Endothelial cell of umbilical vein (primary cell): ENCODE measurements at regions not wholly inside any gene's neighbourhood (a gene's known extent, or its start where the extent isn't known, plus 50 kb on each side); places are given as distances from the start of the nearest gene placed in this dataset.

Experiments
- BruUV-seq: library from RNA; stranded (reverse); fragments of 400-500 nt; replicated peaks from 2 replicates; lab custom pipeline; 2021; lab: Mats Ljungman, UMichigan
- CTCF ChIA-PET: fragments of 300-600, 350-600 bp; sonication (Branson Sonifier 250); formaldehyde crosslinking; loops from one replicate; lab custom pipeline; 2021; ENCODE audit warnings: antibody characterized with exemption, inconsistent platforms; lab: Charles Lee
- POLR2A ChIA-PET: fragments of 300-600, 350-600 bp; sonication (Branson Sonifier 250); formaldehyde crosslinking; loops from one replicate; lab custom pipeline; 2021; ENCODE audit warnings: antibody characterized with exemption, inconsistent platforms; lab: Charles Lee
- DNase-seq: peaks from one replicate; pipeline ENCODE4 v3.0.0-alpha.2; 2011; ENCODE audit warnings: low read depth, low spot score
- FAIRE-seq: peaks from 2 replicates; lab custom pipeline; 2011; peaks lifted over from hg19 to GRCh38; lab: Jason Lieb, UNC
- H2AFZ ChIP-seq: 2 replicates; pipeline ENCODE4 v1.6.0; 2012; ENCODE audit warnings: low read depth, low read length, control low read depth, inconsistent platforms
- H3K27ac ChIP-seq: 2 replicates; pipeline ENCODE4 v1.5.1; 2011; ENCODE audit warnings: low read depth, mild to moderate bottlenecking, control low read depth, low read length, moderate library complexity; ENCODE audit not compliant: insufficient read depth
- H3K27me3 ChIP-seq, 2 experiments: 2 replicates each; pipeline versions ENCODE4 v1.6.0 to v1.6.1; 2011; ENCODE audit warnings: low read length in 2 of 2, mixed read lengths in 1 of 2; ENCODE audit not compliant: control insufficient read depth in 2 of 2, insufficient read depth in 2 of 2
- H3K36me3 ChIP-seq, 2 experiments: 2 replicates in 1 of 2; 3 replicates in 1 of 2; pipeline ENCODE4 v1.5.1; 2011; ENCODE audit warnings: low read length in 2 of 2, mild to moderate bottlenecking in 1 of 2, moderate library complexity in 1 of 2; ENCODE audit not compliant: control insufficient read depth in 2 of 2, insufficient read depth in 2 of 2; ENCODE audit errors: extremely low read depth in 1 of 2
- H3K4me1 ChIP-seq: 3 replicates; pipeline ENCODE4 v1.5.1; 2011; ENCODE audit warnings: mild to moderate bottlenecking, low read length; ENCODE audit not compliant: control insufficient read depth, insufficient read depth; ENCODE audit errors: extremely low read depth
- H3K4me2 ChIP-seq: 2 replicates; pipeline ENCODE4 v1.6.1; 2011; ENCODE audit warnings: low read length, control low read depth, mixed read lengths; ENCODE audit not compliant: insufficient read depth
- H3K4me3 ChIP-seq, 3 experiments: fragments of 200-600 bp in 1 of 3; sonication (generic), shearing (Covaris generic) in 1 of 3; replicated peaks in 1 of 3; 2 replicates each; pipeline ENCODE4 v1.5.1; 2011 to 2016; ENCODE audit warnings: control low read depth in 3 of 3, low read length in 3 of 3, mild to moderate bottlenecking in 2 of 3, inconsistent platforms in 1 of 3, low read depth in 1 of 3, moderate library complexity in 1 of 3; ENCODE audit not compliant: insufficient read depth in 1 of 3
- H3K79me2 ChIP-seq: 2 replicates; pipeline ENCODE4 v1.6.0; 2012; ENCODE audit warnings: low read length, inconsistent platforms; ENCODE audit not compliant: control insufficient read depth, insufficient read depth
- H3K9ac ChIP-seq: replicated peaks from 2 replicates; pipeline ENCODE3; 2011; ENCODE audit warnings: low read length, control low read depth; ENCODE audit not compliant: insufficient read depth; ENCODE audit errors: extremely low read depth
- H3K9me1 ChIP-seq: replicated peaks from 3 replicates; pipeline ENCODE4 v1.6.0; 2011; ENCODE audit warnings: mild to moderate bottlenecking, low read length; ENCODE audit not compliant: control insufficient read depth, insufficient read depth; ENCODE audit errors: extremely low read depth
- H3K9me3 ChIP-seq: replicated peaks from 2 replicates; pipeline ENCODE4 v1.5.1; 2012; ENCODE audit warnings: low read length, inconsistent platforms; ENCODE audit not compliant: control insufficient read depth, insufficient read depth
- H4K20me1 ChIP-seq: replicated peaks from 2 replicates; pipeline ENCODE3; 2011; ENCODE audit warnings: mild to moderate bottlenecking, low read length; ENCODE audit not compliant: control insufficient read depth, insufficient read depth; ENCODE audit errors: extremely low read depth
- EZH2 ChIP-seq: IDR thresholded peaks from 2 replicates; pipeline ENCODE4 v1.6.1; 2012; ENCODE audit warnings: borderline replicate concordance, low read depth, mild to moderate bottlenecking, moderate library complexity, low read length, inconsistent platforms; ENCODE audit not compliant: severe bottlenecking
- FOS ChIP-seq: IDR thresholded peaks from 2 replicates; pipeline ENCODE4 v1.6.1; 2011; ENCODE audit warnings: mild to moderate bottlenecking, low read length, moderate library complexity, borderline replicate concordance; ENCODE audit not compliant: insufficient read depth
- GATA2 ChIP-seq: IDR thresholded peaks from 2 replicates; pipeline ENCODE4 v1.7.0; 2011; ENCODE audit warnings: low read depth, mild to moderate bottlenecking, moderate library complexity, mixed read lengths, low read length; ENCODE audit not compliant: insufficient read length, insufficient read depth
- JUN ChIP-seq: IDR thresholded peaks from 2 replicates; pipeline ENCODE4 v1.6.1; 2011; ENCODE audit warnings: borderline replicate concordance, low read depth; ENCODE audit not compliant: insufficient read length, insufficient read depth
- MYC ChIP-seq: IDR thresholded peaks from one replicate; pipeline ENCODE4 v1.6.1; 2011; ENCODE audit warnings: mild to moderate bottlenecking, low read depth, low read length
- POLR2A ChIP-seq: IDR thresholded peaks from 2 replicates; pipeline ENCODE4 v1.6.1; 2012; ENCODE audit warnings: low read depth, mild to moderate bottlenecking, control low read depth, low read length
- POLR2AphosphoS5 ChIP-seq: IDR thresholded peaks from 2 replicates; pipeline ENCODE4 v1.6.1; 2012; ENCODE audit warnings: low read depth, mild to moderate bottlenecking, control low read depth, low read length, moderate library complexity; ENCODE audit not compliant: insufficient read depth
- dilution Hi-C: fragments of 300-500 bp; cut with MboI; formaldehyde crosslinking; loops from one replicate; pipeline ENCODE4 v1.15.0; 2019; ENCODE audit warnings: low sequenced_read_pairs; ENCODE audit not compliant: extremely low pct_ligation_motif_present
- intact Hi-C: fragments of 100-400 bp; cut with micrococcal nuclease; formaldehyde crosslinking; loops from one replicate; pipeline ENCODE4 v1.10.0; 2022
- TF ChIP-seq, protein P1 (sequence below), 2 donors: IDR thresholded peaks; 1 replicate in 1 of 2; 2 replicates in 1 of 2; pipeline ENCODE4 v1.5.1; 2011; ENCODE audit warnings: low read length in 2 of 2, mild to moderate bottlenecking in 2 of 2, moderate library complexity in 2 of 2, control low read depth in 1 of 2, inconsistent platforms in 1 of 2, low read depth in 1 of 2; ENCODE audit not compliant: insufficient read depth in 1 of 2; ENCODE audit errors: extremely low read depth in 1 of 2
- TF ChIP-seq, protein P2 (sequence below): IDR thresholded peaks from 2 replicates; pipeline ENCODE4 v1.6.1; 2011; ENCODE audit not compliant: insufficient read depth, insufficient read length

- no peak overlapping the region for H3K4me2 ChIP-seq
- no peaks in the 10 kb centered on the region for H3K4me1 ChIP-seq
- TF ChIP-seq, protein P1, sequence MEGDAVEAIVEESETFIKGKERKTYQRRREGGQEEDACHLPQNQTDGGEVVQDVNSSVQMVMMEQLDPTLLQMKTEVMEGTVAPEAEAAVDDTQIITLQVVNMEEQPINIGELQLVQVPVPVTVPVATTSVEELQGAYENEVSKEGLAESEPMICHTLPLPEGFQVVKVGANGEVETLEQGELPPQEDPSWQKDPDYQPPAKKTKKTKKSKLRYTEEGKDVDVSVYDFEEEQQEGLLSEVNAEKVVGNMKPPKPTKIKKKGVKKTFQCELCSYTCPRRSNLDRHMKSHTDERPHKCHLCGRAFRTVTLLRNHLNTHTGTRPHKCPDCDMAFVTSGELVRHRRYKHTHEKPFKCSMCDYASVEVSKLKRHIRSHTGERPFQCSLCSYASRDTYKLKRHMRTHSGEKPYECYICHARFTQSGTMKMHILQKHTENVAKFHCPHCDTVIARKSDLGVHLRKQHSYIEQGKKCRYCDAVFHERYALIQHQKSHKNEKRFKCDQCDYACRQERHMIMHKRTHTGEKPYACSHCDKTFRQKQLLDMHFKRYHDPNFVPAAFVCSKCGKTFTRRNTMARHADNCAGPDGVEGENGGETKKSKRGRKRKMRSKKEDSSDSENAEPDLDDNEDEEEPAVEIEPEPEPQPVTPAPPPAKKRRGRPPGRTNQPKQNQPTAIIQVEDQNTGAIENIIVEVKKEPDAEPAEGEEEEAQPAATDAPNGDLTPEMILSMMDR (IDR thresholded peaks at IDR 0.05; ENCODE audit: extremely low read depth in 1 of 2, insufficient read depth in 1 of 2, low read depth in 1 of 2, low read length in 2 of 2): no peak
- TF ChIP-seq, protein P2, sequence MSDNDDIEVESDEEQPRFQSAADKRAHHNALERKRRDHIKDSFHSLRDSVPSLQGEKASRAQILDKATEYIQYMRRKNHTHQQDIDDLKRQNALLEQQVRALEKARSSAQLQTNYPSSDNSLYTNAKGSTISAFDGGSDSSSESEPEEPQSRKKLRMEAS: no peak
- TF ChIP-seq POLR2A (no peak), JUN (no peak), GATA2 (no peak), MYC (no peak), FOS (no peak), EZH2 (no peak), POLR2AphosphoS5 (no peak)
- dilution Hi-C loops: no loop called here
- H3K9me3 ChIP-seq: peaks cover 5% of the 10 kb centered on the region
- H3K27me3 ChIP-seq: no peaks in the 10 kb centered on the region
- BruUV-seq: no TSS peak
- ChIA-PET POLR2A (no interaction called here), CTCF (no interaction called here)
- H3K27ac ChIP-seq: no peak overlapping the region
- H4K20me1 ChIP-seq: no peaks in the 10 kb centered on the region
- no peak overlapping the region for H3K9ac ChIP-seq
- DNase-seq (no peak), FAIRE-seq (no peak)
- intact Hi-C loops: no loop called here
- H3K36me3 ChIP-seq: no peaks in the 10 kb centered on the region
- H3K79me2 ChIP-seq: no peaks in the 10 kb centered on the region
- H3K4me3 ChIP-seq: no peak overlapping the region
- H2AFZ ChIP-seq: no peak overlapping the region
- H3K9me1 ChIP-seq: no peaks in the 10 kb centered on the region
Measured at GRCh38 chr18:73087282-73087977, 219.6 kb upstream of the NETO1 start.
